NCI-H128 (cell line): ENCODE measurements at regions not wholly inside any gene's neighbourhood (a gene's known extent, or its start where the extent isn't known, plus 50 kb on each side); places are given as distances from the start of the nearest gene placed in this dataset.
"Not testable (repeated sequence)": the region's sequence is repeated elsewhere in the genome, so short reads cannot be mapped to it uniquely, and the experiment has no call there.

Source experiments
- DNase-seq: peaks from one replicate; lab custom pipeline; 2025; ENCODE audit not compliant: unreplicated experiment; lab: John Stamatoyannopoulos, UW

DNA sequence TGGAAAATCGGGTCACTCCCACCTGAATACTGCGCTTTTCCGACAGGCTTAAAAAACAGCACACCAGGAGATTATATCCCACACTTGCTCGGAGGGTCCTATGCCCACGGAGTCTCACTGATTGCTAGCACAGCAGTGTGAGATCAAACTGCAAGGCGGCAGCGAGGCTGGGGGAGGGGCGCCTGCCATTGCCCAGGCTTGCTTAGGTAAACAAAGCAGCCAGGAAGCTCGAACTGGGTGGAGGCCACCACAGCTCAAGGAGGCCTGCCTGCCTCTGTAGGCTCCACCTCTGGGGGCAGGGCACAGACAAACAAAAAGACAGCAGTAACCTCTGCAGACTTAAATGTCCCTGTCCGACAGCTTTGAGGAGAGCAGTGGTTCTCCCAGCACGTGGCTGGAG, 778.7 kb upstream of the HS3ST5 start:
- DNase-seq: not testable (repeated sequence)

DNA sequence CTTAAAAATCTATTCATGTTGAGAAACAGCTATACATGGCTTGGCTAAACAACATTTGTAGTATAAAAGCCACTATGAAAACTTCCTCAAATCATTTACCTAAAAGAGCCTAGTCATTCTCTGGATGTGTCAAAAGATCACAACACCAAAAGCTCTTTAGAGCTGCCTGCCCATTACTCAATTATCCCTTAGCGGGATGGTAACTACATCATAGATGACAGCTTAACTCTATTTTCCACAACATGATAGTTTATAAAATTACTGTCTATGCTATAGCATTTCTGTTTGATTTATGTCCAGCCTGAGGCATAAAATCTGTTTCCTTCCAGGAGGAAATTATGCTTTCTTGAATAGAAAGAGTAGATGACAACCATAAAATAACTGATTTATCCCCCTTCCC, 777.6 kb upstream of the HS3ST5 start:
- no peak for DNase-seq

DNA sequence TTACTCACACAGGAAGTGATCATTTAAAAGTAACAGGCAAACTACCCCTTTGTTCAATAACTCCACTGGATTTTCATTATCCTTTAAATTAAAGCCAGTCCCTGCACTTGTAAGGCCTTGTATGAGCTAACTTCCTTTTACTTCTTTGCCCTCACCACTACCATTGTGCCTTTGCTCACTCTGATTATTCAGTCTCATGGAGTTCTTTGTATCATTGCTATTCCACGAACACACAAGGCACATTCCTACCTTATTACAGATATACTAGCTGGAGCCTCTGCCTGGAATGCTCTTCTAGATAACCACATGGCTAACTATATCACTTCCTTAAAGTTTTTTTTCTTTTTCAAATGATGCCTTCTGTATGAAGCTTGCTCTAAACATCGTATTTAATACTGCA, 748.6 kb upstream of the HS3ST5 start:
- no peak for DNase-seq

DNA sequence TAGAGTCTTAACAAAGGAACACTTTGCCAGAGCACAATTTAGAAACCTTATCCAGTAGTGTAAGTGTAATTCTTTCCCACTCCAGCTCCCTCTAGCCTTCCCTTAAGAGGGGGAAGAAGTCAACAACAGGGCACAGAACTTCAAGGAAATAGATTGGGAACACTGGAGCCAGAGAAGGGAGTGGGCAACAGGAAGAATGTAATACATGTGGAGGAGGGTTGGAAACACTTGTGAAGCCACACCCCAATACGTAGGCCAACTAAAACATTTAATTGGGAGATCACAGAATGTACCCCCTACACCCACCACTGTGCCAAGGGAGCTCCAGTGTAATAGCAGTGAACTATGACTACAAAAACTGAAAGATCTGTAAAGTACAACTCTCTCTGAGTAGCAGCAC, 735.7 kb upstream of the HS3ST5 start:
- no peak for DNase-seq

DNA sequence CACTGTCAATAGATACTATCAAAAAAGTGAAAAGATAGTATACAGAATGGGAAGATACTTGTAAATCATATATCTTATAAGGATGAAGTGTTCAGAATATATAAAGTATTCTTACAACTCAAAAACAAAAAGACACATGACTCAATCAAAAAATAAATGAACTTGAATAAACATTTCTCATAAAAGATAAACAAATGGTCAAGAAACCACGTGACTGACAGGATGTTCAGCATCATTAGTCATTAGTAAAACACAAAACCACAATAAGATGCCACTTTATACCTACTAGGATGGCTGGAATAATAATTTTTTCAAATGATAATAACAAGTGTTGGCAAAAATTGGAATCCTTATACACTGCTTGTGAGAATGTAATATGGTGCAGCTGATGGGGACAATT, 729.1 kb upstream of the HS3ST5 start:
- no peak for DNase-seq

DNA sequence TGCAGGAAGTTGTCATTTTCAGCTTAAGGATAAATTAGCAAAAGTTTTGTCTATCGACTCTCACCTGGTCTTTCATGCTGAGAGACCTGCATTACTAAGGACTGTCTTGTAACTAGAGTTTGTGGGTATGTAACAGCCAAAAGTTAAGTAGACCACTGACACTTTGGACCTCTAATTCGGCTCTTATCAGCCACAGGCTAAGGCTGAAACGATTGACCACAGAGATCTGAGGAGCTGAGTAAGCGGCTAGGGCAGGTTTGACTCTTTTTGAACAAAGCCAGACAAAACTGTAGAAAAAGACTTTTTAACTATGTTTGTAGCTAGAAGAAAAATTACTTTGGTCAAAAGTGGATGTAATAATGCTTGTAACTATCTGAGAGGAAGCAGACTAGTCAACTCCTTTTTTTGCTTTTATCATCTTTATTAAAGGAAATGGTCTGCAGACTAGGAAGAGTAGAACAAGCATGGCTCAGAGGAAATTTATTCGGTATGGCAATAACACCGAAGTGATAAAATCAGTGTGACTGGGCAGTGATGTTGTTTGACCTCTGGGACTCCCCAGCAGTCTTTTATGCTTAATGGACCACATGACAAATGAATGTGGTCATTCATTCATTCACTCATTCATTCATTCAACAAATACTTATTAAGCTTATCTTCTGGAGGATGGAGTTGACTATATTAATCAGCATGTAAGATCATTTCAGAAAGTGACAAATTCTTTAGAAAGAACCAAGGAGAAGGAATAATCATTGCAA, 725.0 kb upstream of the HS3ST5 start:
- no peak for DNase-seq

DNA sequence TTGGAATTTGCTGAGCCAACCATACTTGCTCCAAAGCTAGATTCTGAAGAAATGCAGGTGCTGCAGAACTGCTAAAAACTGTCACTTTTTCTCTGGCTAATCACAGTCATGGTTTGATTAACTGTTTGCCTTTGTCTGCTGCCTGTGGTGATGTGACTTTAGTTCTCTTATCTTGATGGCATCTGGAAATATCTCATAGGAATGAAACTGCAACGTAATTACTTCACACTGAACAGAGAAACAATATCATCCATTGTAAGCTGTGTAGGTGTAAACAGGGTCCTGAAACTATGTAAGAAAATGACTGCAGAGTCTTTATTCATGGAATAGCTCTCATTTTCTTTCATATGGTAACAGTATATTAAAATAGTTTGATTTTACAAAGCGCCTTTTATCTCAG, 721.9 kb upstream of the HS3ST5 start:
- no peak for DNase-seq

DNA sequence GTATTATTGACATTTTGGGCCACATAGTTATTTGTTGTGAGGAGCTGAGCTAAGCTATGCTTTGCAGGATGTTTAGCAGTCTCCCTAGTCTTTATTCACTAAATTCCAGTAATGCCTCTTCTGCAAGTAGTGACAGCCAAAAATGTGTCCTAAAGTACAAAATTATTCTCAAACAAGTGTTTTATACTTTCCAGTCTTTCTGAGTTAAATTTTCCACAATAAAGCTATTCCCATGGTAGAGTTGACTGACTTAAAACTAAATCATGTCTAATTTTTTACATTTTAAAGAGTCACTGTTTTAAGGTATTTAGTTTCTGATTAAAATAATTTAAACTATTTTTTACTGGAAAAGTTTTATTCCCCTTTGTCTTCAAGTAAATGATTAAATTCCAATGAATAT, 717.8 kb upstream of the HS3ST5 start:
- no peak for DNase-seq

DNA sequence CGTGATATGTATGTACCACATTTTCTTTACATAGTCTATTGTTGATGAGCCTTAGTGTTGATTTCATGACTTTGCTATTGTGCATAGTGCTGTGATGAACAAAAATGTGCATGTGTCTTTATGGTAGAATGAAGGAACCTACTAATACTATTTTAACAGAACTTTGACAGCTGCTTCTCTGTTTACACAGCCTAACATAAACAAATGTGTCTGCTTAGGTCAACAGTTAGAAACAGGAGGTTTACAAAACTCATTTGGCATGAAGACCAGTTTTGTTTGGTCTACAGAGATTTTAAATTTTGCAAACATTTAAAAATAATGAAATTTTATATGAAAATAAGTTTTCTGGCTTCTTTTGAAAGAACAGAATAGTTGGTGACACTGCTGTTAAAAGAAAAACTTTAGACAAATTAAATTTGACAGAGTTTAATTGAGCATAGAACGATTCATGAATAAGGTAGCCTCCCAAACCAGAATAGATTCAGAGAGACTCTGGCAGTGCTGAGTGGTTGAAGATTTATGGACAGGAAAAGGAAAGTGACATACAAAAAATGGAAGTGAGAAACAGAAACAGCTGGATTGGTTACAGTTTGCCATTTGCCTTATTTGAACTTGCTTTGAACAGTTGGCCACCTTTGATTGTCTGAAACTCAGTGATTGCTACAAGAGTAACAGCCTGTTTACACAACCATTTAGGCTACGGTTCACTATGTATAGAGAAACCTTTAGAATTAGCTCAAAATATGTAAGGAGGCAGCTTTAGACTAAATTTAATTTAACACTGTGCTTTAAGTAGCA, 715.8 kb upstream of the HS3ST5 start:
- DNase-seq: no peak

DNA sequence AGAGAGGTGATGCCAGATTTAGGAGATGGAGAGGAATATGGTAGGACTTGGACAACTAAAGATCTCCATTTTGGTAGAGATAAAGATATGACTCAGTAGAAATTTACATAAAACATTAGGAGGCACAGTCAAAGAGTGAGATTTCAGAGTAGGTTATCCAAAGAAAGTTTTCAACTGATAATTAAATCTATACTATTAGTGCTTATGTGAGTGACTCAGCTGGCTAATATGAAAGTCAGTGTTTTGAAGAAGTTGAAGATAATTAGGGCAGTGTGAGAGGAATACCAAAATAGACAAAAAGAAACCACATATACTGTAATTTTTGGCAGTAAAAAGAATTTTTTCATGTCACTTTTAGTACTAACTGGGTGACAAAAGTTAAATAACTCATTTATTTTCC, 712.8 kb upstream of the HS3ST5 start:
- no peak for DNase-seq

DNA sequence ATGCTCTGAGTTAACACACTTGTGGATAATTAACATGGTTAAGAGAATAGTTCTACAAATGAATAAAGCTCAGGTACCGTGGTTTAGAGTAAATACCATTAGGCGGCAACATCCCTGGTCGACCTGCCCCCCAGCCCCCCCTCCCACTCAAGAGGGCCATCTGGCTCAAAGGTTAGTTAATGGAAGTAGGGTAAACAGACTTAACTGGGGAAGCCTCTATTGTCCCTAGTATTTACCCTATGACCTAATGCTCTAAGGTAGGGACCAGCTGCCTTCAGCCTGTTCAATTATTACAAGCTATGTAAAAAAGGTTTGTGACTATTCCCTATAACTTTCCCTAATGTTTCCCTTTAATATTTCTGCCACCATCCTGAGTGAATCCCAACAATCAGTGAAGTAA, 711.4 kb upstream of the HS3ST5 start:
- DNase-seq: not testable (repeated sequence)

DNA sequence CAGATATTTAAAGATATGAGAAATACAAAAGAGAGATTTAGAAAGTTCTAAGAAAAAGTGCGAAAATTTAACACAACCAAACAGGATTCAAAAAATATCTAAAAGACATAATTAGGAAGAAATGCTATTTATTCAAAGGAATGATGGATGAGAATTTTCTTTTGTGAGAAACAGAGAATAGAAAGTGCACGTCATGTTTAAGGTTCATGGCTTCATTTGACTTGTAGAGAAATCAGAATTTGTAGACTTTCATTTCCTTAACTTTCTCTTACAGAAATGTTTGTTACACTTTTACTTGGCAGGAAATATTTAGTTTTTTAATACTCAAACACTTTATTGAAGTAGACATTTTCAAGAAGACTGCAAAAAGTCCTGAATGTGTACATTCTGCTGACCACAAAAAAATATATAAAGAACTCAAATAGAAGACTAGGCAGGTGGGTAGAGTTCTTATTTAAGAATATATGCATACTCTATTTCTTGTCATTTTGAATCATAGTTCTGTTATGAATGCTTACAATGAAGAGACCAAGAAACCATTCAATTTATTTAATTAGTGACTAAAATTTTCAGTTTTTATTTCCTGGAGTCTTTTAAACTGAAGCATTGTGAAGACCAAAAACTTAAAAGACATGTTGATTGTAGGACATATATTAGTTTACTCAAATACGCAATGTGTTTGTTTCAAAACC, 710.5 kb upstream of the HS3ST5 start:
- no peak for DNase-seq

DNA sequence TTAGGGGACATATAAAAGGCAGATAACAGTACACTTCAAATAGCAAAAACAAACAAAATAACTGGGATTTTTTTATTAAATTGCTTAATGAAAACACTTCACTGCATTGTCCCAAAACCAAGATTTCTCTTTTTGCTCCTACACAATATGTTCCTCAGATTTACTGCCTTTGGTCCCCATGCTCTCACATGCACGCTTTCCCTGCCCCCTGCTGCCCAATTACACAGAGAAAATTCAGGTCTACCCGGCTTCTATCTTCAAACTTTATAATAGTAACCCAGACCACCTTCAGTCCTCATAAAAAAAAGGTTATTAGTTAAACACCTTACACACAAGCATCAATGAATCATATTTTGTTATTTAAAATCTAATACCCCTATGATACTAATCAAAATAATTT, 673.8 kb upstream of the HS3ST5 start:
- DNase-seq: no peak

DNA sequence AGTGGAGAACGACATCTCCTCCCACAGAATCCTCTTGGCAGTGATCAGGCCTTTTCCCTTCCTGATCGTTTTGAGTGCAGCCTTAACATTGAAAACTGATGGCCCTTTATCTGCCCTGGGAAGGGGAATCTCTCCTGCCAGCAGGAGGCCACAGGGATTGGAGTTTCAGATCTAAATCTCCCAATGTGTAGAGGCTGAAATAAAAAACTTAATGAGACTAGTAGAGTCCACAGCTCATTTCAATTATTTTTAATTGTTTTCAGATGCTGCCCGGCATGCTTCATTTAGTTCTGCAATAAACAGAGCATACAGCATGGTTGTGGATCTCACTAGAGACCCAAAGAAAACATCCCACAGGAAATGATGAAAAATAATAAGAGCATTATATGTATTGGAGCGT, 662.2 kb upstream of the HS3ST5 start:
- DNase-seq: no peak

DNA sequence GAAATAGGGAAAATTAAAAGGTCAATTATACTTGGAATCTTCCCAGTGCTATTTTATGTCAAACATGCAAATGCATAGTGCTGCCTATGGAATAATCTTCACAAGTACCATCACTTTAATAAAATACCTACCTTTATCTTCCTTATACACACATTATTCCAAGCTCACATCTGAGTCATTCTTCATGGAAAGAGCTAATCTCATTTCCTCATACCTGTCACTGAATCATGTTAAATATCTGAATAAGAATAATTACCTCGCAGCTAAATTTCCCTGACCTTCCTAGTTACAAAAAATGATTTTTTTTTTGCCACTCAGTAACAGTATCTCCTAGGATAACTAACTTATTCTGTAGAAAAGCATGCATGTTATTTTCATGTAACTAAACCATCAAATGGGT, 661.4 kb upstream of the HS3ST5 start:
- no peak for DNase-seq

DNA sequence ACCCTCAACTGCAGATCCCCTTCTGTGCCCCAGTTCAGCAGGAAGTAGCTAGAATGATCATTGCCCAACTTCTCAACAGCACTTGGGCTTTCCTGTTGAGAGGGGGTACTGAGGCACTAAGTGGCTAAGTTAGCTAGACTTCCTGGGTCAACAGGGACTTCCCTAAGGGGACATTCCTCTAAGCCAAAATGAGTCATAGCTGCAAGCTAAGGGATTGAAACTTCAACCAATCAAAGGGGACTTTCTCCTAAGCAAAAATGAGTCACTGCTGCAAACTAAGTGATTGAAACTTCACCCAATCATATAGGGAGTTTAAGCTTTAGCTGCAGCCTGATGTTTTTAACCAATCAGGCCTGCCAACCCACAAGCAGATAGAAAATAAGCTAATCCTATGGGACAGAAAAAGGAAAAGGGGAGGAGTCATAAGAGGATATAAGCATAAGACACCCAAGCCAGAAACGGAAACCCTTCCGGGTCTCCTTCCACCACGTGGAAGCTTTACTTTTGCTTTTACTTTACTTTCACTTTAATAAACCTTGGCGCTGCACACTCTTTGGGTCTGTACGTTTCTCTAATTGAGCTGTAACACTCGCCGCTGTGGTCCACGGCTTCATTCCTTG, 659.0 kb upstream of the HS3ST5 start:
- no peak for DNase-seq

DNA sequence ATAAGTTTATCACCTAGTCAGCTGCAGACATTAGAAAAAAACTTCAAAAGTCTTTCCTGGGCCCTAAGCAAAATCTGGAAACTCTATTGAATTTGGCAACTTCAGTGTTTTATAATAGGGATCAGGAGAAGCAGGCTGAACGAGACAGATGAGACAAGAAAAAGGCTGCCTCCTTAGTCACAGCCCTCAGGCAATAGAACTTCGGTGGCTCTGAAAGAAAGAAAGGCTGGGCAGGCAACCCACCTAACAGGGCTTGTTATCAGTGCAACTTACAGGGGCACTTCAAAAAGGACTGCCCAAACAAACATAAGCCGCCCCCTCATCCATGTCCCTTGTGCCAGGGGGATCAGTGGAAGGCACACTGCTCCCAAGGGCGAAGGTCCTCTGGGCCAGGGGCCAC, 657.9 kb upstream of the HS3ST5 start:
- DNase-seq: no peak

DNA sequence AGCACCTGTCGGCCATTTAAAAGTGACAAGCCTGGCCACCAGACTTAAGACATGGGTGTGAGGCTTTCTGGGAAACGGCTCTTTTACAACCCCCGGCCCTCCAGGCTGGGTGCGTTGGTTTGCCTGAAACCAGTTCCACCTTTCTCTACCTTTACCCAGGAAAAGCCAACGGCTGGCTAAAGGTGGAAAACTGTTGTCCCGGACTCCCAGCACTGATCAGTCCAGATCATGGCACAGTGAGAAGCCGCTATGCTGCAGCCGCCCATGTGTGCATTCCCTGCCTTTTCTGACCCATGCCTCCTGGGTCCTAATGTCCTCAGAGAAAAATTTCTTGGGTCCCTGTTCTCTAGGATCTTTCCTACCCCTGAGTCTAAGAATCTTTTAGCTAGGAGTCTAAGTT, 655.7 kb upstream of the HS3ST5 start:
- no peak for DNase-seq

DNA sequence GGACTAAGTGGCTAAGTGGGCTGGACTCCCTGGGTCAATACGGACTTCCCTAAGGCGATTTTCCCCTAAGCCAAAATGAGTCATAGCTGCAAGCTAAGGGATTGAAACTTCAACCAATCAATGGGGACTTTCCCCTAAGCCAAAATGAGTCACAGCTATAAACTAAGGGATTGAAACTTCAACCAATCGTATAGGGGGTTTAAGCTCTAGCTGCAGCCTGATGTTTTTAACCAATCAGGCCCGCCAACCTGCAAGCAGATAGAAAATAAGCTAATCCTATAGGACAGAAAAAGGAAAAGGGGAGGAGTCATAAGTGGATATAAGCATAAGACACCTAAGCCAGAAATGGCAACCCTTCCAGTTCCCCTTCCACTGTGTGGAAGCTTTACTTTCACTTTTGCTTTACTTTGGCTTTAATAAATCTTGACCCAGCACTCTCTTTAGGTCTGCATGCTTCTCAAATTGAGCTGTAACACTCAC, 655.0 kb upstream of the HS3ST5 start:
- no peak for DNase-seq

DNA sequence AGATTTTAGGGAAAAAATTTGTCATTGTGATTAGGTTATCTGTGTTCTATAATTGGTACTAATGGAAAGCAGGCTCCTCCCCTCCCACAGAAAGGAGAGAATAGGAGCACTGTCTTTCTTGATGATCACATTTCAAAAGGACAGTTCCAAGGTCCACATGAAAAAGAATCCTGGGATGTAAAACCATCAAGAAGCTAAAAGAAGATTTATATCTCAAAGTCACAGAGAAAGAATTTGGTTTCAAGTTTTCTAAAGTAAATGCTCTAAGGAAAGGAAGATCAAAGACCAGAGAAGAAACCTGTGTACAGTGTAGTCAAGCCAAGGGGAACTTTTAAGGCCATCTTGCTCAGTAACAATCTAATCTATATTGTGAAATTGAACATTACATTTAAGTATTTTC, 652.7 kb upstream of the HS3ST5 start:
- no peak for DNase-seq

DNA sequence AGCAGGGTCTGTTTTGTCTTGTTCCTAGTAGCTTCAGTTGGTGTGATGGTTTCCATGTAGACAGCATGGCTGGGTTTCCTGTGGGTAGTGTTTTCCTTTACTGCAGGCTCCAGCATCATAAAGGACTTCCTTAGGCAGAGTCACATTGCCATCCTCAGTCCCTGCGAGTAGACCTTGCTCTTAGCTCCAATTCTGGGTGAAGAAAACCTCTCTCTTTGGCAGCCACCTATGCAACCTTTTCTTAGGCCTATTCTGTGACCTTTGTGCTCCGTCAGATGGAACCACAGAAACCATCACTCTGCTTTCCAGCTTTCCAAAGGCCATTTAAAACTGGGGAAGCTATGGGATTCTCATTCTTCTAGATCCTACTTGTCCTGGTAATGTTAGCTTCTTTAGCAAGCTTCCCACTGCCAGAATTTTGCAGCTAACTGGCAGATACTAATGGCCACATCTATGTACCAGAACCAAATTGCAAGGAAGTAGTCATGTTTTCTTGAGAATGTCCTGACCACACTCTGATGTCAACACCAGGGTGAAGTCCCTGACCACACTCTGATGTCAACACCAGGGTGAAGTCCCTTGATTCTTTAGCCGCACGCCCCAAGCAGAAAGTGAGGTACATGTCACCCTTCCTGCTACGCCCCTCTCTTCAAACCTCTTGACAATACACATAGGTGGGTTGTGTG, 646.6 kb upstream of the HS3ST5 start:
- no peak for DNase-seq
